GM23248 (cell line): ENCODE measurements at regions not wholly inside any gene's neighbourhood (a gene's known extent, or its start where the extent isn't known, plus 50 kb on each side); places are given as distances from the start of the nearest gene placed in this dataset.
"Not testable (repeated sequence)": the region's sequence is repeated elsewhere in the genome, so short reads cannot be mapped to it uniquely, and the experiment has no call there.

ENCODE experiments used
- DNase-seq: peaks from one replicate; pipeline ENCODE4 v3.0.0-alpha.2; 2015
- H2AFZ ChIP-seq: fragments of 200-600 bp; sonication (generic); 2 replicates; pipeline ENCODE4 v1.6.1; 2016; ENCODE audit warnings: antibody characterized with exemption
- H3F3A ChIP-seq: fragments of 200-600 bp; sonication (generic); 2 replicates; pipeline ENCODE4 v1.6.1; 2016; ENCODE audit warnings: mild to moderate bottlenecking, antibody characterized with exemption, mixed run types; ENCODE audit not compliant: insufficient read depth
- H3K27ac ChIP-seq: fragments of 200-600 bp; sonication (generic); 2 replicates; pipeline ENCODE4 v1.5.1; 2016; ENCODE audit warnings: mild to moderate bottlenecking
- H3K27me3 ChIP-seq: fragments of 200-600 bp; sonication (generic); replicated peaks from 2 replicates; pipeline ENCODE4 v1.6.1; 2016; ENCODE audit warnings: mild to moderate bottlenecking; ENCODE audit not compliant: insufficient read depth
- H3K36me3 ChIP-seq: fragments of 200-600 bp; sonication (generic); 2 replicates; pipeline ENCODE4 v1.6.1; 2016; ENCODE audit warnings: low read depth, mild to moderate bottlenecking
- H3K4me1 ChIP-seq: fragments of 200-600 bp; sonication (generic); 2 replicates; pipeline ENCODE4 v1.6.1; 2016; ENCODE audit warnings: mild to moderate bottlenecking; ENCODE audit not compliant: insufficient read depth
- H3K4me2 ChIP-seq: fragments of 200-600 bp; sonication (generic); one replicate; pipeline ENCODE4 v1.6.1; 2016; ENCODE audit warnings: mild to moderate bottlenecking; ENCODE audit not compliant: unreplicated experiment
- H3K4me3 ChIP-seq: fragments of 200-600 bp; sonication (generic); 2 replicates; pipeline ENCODE4 v1.5.1; 2016; ENCODE audit warnings: mild to moderate bottlenecking
- H3K79me2 ChIP-seq: fragments of 200-600 bp; sonication (generic); 2 replicates; pipeline ENCODE4 v1.6.1; 2016; ENCODE audit warnings: mild to moderate bottlenecking; ENCODE audit not compliant: insufficient read depth
- H3K9ac ChIP-seq: fragments of 200-600 bp; sonication (generic); 2 replicates; pipeline ENCODE4 v1.6.1; 2016; ENCODE audit warnings: mild to moderate bottlenecking
- H3K9me2 ChIP-seq: fragments of 200-600 bp; sonication (generic); 2 replicates; pipeline ENCODE4 v1.6.1; 2016; ENCODE audit warnings: mixed run types, mild to moderate bottlenecking, moderate library complexity; ENCODE audit not compliant: insufficient read depth
- H3K9me3 ChIP-seq: fragments of 200-600 bp; sonication (generic); one replicate; pipeline ENCODE4 v1.6.1; 2017; ENCODE audit warnings: low read depth
- H4K20me1 ChIP-seq: fragments of 200-600 bp; sonication (generic); 2 replicates; pipeline ENCODE4 v1.6.0; 2016; ENCODE audit not compliant: insufficient read depth
- EZH2 ChIP-seq: fragments of 200-600 bp; sonication (generic); IDR thresholded peaks from 2 replicates; pipeline ENCODE4 v1.6.1; 2018; ENCODE audit warnings: antibody characterized with exemption, mild to moderate bottlenecking; ENCODE audit not compliant: insufficient read depth, poor library complexity, severe bottlenecking
- EZH2phosphoT487 ChIP-seq: fragments of 200-600 bp; sonication (generic); IDR thresholded peaks from 2 replicates; pipeline ENCODE4 v1.6.1; 2018; ENCODE audit warnings: antibody characterized with exemption, moderate library complexity, mild to moderate bottlenecking, low read depth; ENCODE audit not compliant: insufficient read depth
- WGBS, 2 experiments: methylation state at CpG; one replicate each; pipeline ENCODE4 v1.1.6; 2015 to 2017; ENCODE audit warnings: low lambda C conversion rate in 2 of 2, low coverage in 1 of 2; ENCODE audit errors: missing lambda C conversion rate in 2 of 2; 5-methylcytosine and 5-hydroxymethylcytosine counted together
- in situ Hi-C: fragments of 300-500 bp; cut with MboI; formaldehyde crosslinking; loops from 2 replicates; pipeline ENCODE4 v1.15.0; 2020

- Histone ChIP-seq H3K27ac (no peak overlapping the region), H3K4me2 (no peak overlapping the region), H4K20me1 (no peaks in the 10 kb centered on the region), H3K27me3 (no peaks in the 10 kb centered on the region), H3F3A (no peaks in the 10 kb centered on the region), H3K9me2 (no peaks in the 10 kb centered on the region), H3K9ac (no peak overlapping the region), H3K36me3 (no peaks in the 10 kb centered on the region), H3K79me2 (no peaks in the 10 kb centered on the region), H3K4me1 (peaks cover 14% of the 10 kb centered on the region), H3K9me3 (no peaks in the 10 kb centered on the region), H2AFZ (no peak overlapping the region), H3K4me3 (no peak overlapping the region)
- no peak for DNase-seq
- in situ Hi-C loops = no loop called here
- WGBS, 2 experiments = 11 to 70% methylated on average over 1 to 5 of the region's 5 CpGs
- TF ChIP-seq EZH2phosphoT487 (no peak), EZH2 (no peak)
Measured at GRCh38 chrX:130560544-130560943, 158.8 kb downstream of the RBMX2 start.

- TF ChIP-seq EZH2phosphoT487 (no peak), EZH2 (no peak)
- 46 to 71% methylated on average over 1 of the region's 1 CpG for WGBS, 2 experiments
- H3K27me3 ChIP-seq = no peaks in the 10 kb centered on the region
Measured at GRCh38 chrX:130561930-130562329, 160.1 kb downstream of the RBMX2 start.

GRCh38 chrX:130563476-130563875, 161.7 kb downstream of the RBMX2 start:
- in situ Hi-C loops = no loop called here
- DNase-seq = no peak
- Histone ChIP-seq H3K27me3 (no peaks in the 10 kb centered on the region), H3K4me2 (no peak overlapping the region), H3K79me2 (no peaks in the 10 kb centered on the region), H3K9ac (no peak overlapping the region), H4K20me1 (no peaks in the 10 kb centered on the region), H3K27ac (no peak overlapping the region), H3K4me3 (no peak overlapping the region), H3K36me3 (no peaks in the 10 kb centered on the region), H3F3A (no peaks in the 10 kb centered on the region), H2AFZ (no peak overlapping the region), H3K4me1 (peaks cover 10% of the 10 kb centered on the region; the same call in 1 of the 2 replicates), H3K9me2 (no peaks in the 10 kb centered on the region), H3K9me3 (no peaks in the 10 kb centered on the region)
- no peak for TF ChIP-seq EZH2phosphoT487
- no peak for TF ChIP-seq EZH2
- WGBS, 2 experiments = 97 to 100% methylated on average over 2 of the region's 2 CpGs

More at GRCh38 chrX:130561930-130562329, 160.1 kb downstream of the RBMX2 start:
- H3K9me2 ChIP-seq = no peaks in the 10 kb centered on the region
- in situ Hi-C loops = no loop called here
- no peak overlapping the region for H3K9ac ChIP-seq
- no peak overlapping the region for H2AFZ ChIP-seq
- no peak overlapping the region for H3K4me3 ChIP-seq
- H4K20me1 ChIP-seq = no peaks in the 10 kb centered on the region
- no peaks in the 10 kb centered on the region for H3K79me2 ChIP-seq
- peaks cover 10% of the 10 kb centered on the region; the same call in 1 of the 2 replicates for H3K4me1 ChIP-seq
- no peak overlapping the region for H3K4me2 ChIP-seq
- peak; percentile 6 for DNase-seq
- no peaks in the 10 kb centered on the region for H3K36me3 ChIP-seq
- H3F3A ChIP-seq = no peaks in the 10 kb centered on the region
- H3K9me3 ChIP-seq = no peaks in the 10 kb centered on the region
- H3K27ac ChIP-seq = no peak overlapping the region

DNA sequence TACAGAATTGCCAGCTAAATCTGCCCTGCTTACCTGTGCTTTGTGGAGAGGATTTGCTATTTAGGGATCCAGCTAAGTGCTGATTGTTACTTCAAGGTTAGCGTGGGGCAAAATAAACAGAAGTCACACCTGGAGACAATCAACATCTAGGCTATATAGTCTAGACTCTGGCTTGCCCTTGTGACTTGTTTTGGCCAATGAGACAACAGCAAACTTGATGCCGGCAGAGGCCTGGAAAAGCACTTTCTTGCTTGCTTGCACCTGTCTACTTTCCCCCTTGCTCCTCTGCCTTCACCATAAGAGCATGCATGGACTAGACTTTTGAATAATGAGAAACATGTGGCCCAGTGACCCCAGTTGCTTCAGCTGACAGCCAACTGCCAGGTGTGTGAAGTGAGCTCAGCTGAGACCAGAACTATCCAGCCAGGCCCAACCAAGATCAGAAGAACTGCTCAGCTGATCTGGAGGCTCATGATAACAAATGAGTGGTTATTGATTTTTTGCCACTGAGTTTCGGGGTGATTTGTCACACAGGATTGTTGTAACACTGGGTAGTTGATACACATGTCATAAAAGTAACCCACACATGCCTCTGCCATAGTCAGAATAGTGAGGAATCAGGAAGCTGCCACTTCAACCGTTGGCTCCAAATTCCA, 164.4 kb downstream of the RBMX2 start:
- TF ChIP-seq EZH2phosphoT487 = no peak
- no peak for TF ChIP-seq EZH2
- DNase-seq = no peak
- Histone ChIP-seq H2AFZ (no peak overlapping the region), H3K4me1 (peaks cover 10% of the 10 kb centered on the region; the same call in 1 of the 2 replicates), H4K20me1 (no peaks in the 10 kb centered on the region), H3K4me2 (no peak overlapping the region), H3K9me2 (no peaks in the 10 kb centered on the region), H3K27ac (no peak overlapping the region), H3K79me2 (no peaks in the 10 kb centered on the region), H3K4me3 (no peak overlapping the region), H3K9me3 (no peaks in the 10 kb centered on the region), H3F3A (no peaks in the 10 kb centered on the region), H3K36me3 (no peaks in the 10 kb centered on the region), H3K9ac (no peak overlapping the region), H3K27me3 (no peaks in the 10 kb centered on the region)
- WGBS, 2 experiments = 54 to 74% methylated on average over 3 to 4 of the region's 4 CpGs
- in situ Hi-C loops = no loop called here

DNA sequence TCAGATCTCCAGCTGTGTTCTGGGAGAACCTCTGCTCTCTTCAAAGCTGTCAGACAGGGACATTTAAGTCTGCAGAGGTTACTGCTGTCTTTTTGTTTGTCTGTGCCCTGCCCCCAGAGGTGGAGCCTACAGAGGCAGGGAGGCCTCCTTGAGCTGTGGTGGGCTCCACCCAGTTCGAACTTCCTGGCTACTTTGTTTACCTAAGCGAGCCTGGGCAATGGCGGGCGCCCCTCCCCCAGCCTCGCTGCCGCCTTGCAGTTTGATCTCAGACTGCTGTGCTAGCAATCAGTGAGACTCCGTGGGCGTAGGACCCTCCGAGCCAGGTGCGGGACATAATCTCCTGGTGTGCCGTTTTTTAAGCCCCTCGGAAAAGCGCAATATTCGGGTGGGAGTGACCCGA, 171.2 kb downstream of the RBMX2 start:
- H3K4me2 ChIP-seq, H3K36me3 ChIP-seq, H3K79me2 ChIP-seq, H3K9ac ChIP-seq, H4K20me1 ChIP-seq, H3K4me3 ChIP-seq, H3K9me2 ChIP-seq, H3K9me3 ChIP-seq, H3K27ac ChIP-seq, H3F3A ChIP-seq, in situ Hi-C loops, DNase-seq, H3K27me3 ChIP-seq, H3K4me1 ChIP-seq, H2AFZ ChIP-seq: not testable (repeated sequence)
- 67% methylated on average over 1 of the region's 15 CpGs; no CpG with 5 or more reads in 1 of the 2 experiments for WGBS, 2 experiments
